ENCODE measurements at regions not wholly inside any gene's neighbourhood (a gene's known extent, or its start where the extent isn't known, plus 50 kb on each side); places are given as distances from the start of the nearest gene placed in this dataset.

DNA sequence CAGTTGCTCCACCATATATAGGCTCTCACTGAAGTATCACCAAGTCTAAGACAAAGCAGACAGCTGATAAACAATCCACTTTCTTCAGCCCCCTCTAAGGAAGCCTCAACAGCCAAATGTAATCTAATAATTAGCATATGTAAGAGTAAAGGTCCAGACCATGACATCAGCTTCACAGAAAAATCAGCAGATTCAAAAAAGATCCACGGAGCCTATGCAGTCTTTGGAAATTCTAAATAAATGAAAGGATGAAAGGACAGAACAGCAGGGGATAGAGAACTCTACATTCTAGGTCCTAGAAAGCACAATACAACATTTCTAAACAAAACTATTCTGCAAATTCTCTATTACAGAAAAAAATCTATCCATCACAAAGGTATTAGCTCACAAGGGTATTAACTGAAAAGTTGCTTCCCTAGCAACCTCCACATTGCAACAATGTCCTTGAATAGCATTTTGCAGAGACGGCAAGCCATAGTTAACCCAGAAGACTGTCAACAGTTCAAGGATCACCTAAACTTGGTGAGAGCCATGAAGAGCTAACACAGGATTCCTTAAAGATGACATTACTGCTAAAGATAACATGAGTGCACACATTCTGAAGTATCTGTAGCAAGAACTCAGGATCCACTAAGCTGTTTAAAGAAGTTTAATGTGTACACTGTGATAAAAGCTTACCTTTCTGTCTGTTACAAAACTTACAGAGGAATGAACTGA lies 74.3 kb downstream of the SIPA1L2 start:
- H3K27ac ChIP-seq, result no peak overlapping the region
- no peaks in the 10 kb centered on the region for H3K27me3 ChIP-seq
- DNase-seq, result no peak
- H3K4me3 ChIP-seq, result no peak overlapping the region
- H3K4me1 ChIP-seq, result peaks cover 0 to 25% (median 0%) of the 10 kb centered on the region in 4 donors
- TF ChIP-seq CTCF (IDR thresholded peaks at IDR 0.05), result no peak
- no peak for TF ChIP-seq POLR2A (IDR thresholded peaks at IDR 0.05)
- no peaks in the 10 kb centered on the region for H3K9me3 ChIP-seq
- H3K36me3 ChIP-seq, result no peaks in the 10 kb centered on the region

- H3K27me3 ChIP-seq, result no peaks in the 10 kb centered on the region
- peaks cover 0 to 25% (median 0%) of the 10 kb centered on the region in 4 donors for H3K4me1 ChIP-seq
- no peak for TF ChIP-seq POLR2A (IDR thresholded peaks at IDR 0.05)
- no peak for TF ChIP-seq CTCF (IDR thresholded peaks at IDR 0.05)
- no peaks in the 10 kb centered on the region for H3K36me3 ChIP-seq
- no peak for DNase-seq
- H3K4me3 ChIP-seq, result no peak overlapping the region
- no peaks in the 10 kb centered on the region for H3K9me3 ChIP-seq
- H3K27ac ChIP-seq, result no peak overlapping the region
Measured at GRCh38 chr1:232554409-232554808, 75.5 kb downstream of the SIPA1L2 start.

DNA sequence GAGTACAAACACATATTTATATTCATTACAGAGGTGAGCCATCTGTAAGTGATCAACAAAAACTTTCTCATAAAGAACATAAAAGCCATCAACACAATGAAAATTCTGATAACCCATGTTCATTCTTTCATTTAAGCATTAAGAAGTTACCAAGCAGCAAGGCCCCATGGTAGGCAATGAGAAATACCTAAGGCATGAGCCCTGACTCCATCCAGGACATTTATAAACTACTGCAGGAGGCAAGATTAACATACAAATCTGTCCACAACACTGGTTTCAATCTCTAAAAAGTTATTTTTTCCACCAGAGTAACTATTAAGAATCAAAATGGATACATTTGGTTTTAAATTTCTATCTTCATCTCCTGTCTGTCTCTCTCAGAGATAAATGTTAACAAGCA lies 76.1 kb downstream of the SIPA1L2 start:
- peaks cover 0 to 25% (median 0%) of the 10 kb centered on the region in 4 donors for H3K4me1 ChIP-seq
- H3K27me3 ChIP-seq, result no peaks in the 10 kb centered on the region
- H3K27ac ChIP-seq, result peak overlapping the region in 1 of 4 donors; percentile 10
- DNase-seq, result no peak
- no peak overlapping the region for H3K4me3 ChIP-seq
- H3K36me3 ChIP-seq, result no peaks in the 10 kb centered on the region
- H3K9me3 ChIP-seq, result no peaks in the 10 kb centered on the region
- TF ChIP-seq CTCF (IDR thresholded peaks at IDR 0.05) (no peak), POLR2A (IDR thresholded peaks at IDR 0.05) (no peak)

DNA sequence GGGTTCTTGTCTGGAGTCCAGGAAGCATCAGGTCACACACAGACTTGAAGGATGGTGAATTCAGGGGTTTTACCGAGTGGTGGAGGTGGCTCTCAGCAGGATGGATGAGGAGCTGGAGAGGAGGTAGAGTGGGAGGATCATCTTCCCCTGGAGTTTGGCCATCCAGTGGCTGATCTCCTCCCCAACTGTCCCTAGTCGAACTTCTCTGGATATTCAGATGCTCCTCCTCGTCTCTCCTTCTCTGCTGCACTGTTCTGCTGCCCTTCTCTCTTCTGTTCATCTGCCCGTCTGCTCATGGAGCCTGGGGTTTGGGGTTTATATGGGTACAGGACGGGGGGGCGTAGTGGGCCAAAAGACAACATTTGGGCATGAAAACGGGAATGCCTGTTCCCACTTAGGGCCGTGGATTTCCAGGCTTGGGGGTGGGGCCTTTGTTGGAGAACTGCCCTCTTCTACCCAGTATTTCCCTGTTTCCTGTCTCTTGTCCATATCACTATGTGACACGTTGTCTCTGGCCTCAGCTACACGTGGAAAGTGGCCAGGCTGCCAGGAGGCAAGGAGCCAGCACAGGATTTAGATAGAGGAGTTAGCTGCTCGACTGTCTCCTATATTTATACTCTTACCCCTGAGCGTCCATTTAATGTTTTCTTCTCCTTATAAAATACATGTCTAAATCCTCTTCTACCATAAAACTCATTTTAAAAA lies 76.7 kb downstream of the SIPA1L2 start:
- Histone ChIP-seq H3K4me1 (peaks cover 0 to 25% (median 0%) of the 10 kb centered on the region in 4 donors), H3K4me3 (no peak overlapping the region), H3K36me3 (no peaks in the 10 kb centered on the region), H3K27ac (peak overlapping the region in 1 of 4 donors; percentile 10), H3K27me3 (no peaks in the 10 kb centered on the region), H3K9me3 (no peaks in the 10 kb centered on the region)
- no peak for TF ChIP-seq CTCF (IDR thresholded peaks at IDR 0.05)
- no peak for TF ChIP-seq POLR2A (IDR thresholded peaks at IDR 0.05)
- no peak for DNase-seq

- Histone ChIP-seq H3K4me1 (peaks cover 0 to 13% (median 0%) of the 10 kb centered on the region in 4 donors), H3K9me3 (no peaks in the 10 kb centered on the region), H3K27me3 (no peaks in the 10 kb centered on the region), H3K36me3 (no peaks in the 10 kb centered on the region), H3K4me3 (no peak overlapping the region), H3K27ac (no peak overlapping the region)
- DNase-seq, result no peak
- TF ChIP-seq CTCF (IDR thresholded peaks at IDR 0.05), result no peak
- TF ChIP-seq POLR2A (IDR thresholded peaks at IDR 0.05), result no peak
Measured at GRCh38 chr1:232551386-232551785, 78.5 kb downstream of the SIPA1L2 start.

All from Peyer's patch (tissue), 4 donors.